GM12878 (cell line): ENCODE measurements at regions not wholly inside any gene's neighbourhood (a gene's known extent, or its start where the extent isn't known, plus 50 kb on each side); places are given as distances from the start of the nearest gene placed in this dataset.

Experiments used
- HDAC6 ChIP-seq: fragments of 200-600 bp; sonication (generic); IDR thresholded peaks from one replicate; pipeline ENCODE4 v1.8.0; 2017; ENCODE audit warnings: antibody characterized with exemption; ENCODE audit not compliant: unreplicated experiment
- TF ChIP-seq, protein P1 (sequence below), 3 experiments: IDR thresholded peaks in 2 of 3; conservative IDR thresholded peaks in 1 of 3; 2 replicates each; pipeline ENCODE4 v1.5.1; 2011; ENCODE audit warnings: low read depth in 3 of 3, low read length in 3 of 3, mild to moderate bottlenecking in 3 of 3, control low read depth in 2 of 3, moderate library complexity in 2 of 3, inconsistent platforms in 1 of 3, mixed read lengths in 1 of 3; ENCODE audit not compliant: control insufficient read depth in 2 of 3, insufficient read depth in 1 of 3; ENCODE audit errors: extremely low read depth in 1 of 3
- TF ChIP-seq, protein P2 (sequence below): fragments of 450-650 bp; formaldehyde crosslinking; IDR thresholded peaks from 2 replicates; pipeline ENCODE4 v1.4.0; 2022; ENCODE audit warnings: mild to moderate bottlenecking, moderate library complexity

DNA sequence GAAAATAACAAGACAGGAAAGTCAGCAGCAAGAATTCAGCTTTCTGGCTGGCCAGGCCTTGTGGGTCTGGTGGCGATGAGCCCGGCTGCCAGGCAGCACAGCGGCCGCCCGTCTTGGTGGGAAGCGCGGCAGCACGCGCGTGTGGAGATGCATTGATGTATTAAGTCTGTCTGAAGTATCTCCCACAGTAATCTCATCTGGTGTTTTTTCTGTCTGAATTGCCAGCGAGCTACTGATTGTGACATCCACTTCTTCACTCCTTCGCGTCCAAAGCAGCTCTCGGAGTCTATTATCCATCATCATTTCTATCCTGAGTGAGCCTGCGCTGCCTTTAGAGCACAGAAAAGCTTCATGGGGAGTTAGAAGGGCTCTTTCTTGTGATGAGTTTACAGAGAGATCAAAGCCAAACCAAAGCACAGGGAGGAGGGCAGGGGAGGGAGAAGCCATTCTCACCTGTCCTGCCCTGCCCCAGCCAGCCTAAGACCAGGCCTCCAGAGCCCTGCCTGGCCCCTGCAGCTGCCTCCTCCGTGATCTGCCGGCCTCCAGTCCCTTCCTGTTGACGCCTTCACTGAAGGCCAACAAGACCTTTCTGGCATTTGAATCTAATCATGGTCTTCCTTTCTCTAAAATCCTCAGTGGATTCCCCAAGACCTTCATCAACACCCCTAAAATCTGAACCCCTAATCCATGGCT, 1419.0 kb downstream of the TBC1D22A start:
- TF ChIP-seq, protein P1, sequence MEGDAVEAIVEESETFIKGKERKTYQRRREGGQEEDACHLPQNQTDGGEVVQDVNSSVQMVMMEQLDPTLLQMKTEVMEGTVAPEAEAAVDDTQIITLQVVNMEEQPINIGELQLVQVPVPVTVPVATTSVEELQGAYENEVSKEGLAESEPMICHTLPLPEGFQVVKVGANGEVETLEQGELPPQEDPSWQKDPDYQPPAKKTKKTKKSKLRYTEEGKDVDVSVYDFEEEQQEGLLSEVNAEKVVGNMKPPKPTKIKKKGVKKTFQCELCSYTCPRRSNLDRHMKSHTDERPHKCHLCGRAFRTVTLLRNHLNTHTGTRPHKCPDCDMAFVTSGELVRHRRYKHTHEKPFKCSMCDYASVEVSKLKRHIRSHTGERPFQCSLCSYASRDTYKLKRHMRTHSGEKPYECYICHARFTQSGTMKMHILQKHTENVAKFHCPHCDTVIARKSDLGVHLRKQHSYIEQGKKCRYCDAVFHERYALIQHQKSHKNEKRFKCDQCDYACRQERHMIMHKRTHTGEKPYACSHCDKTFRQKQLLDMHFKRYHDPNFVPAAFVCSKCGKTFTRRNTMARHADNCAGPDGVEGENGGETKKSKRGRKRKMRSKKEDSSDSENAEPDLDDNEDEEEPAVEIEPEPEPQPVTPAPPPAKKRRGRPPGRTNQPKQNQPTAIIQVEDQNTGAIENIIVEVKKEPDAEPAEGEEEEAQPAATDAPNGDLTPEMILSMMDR (IDR thresholded peaks at IDR 0.05 in 2 of 3, conservative IDR thresholded peaks at IDR 0.05 in 1 of 3; ENCODE audit: control insufficient read depth in 2 of 3, extremely low read depth in 1 of 3, insufficient read depth in 1 of 3, low read depth in 3 of 3, low read length in 3 of 3) = no peak
- TF ChIP-seq, protein P2, sequence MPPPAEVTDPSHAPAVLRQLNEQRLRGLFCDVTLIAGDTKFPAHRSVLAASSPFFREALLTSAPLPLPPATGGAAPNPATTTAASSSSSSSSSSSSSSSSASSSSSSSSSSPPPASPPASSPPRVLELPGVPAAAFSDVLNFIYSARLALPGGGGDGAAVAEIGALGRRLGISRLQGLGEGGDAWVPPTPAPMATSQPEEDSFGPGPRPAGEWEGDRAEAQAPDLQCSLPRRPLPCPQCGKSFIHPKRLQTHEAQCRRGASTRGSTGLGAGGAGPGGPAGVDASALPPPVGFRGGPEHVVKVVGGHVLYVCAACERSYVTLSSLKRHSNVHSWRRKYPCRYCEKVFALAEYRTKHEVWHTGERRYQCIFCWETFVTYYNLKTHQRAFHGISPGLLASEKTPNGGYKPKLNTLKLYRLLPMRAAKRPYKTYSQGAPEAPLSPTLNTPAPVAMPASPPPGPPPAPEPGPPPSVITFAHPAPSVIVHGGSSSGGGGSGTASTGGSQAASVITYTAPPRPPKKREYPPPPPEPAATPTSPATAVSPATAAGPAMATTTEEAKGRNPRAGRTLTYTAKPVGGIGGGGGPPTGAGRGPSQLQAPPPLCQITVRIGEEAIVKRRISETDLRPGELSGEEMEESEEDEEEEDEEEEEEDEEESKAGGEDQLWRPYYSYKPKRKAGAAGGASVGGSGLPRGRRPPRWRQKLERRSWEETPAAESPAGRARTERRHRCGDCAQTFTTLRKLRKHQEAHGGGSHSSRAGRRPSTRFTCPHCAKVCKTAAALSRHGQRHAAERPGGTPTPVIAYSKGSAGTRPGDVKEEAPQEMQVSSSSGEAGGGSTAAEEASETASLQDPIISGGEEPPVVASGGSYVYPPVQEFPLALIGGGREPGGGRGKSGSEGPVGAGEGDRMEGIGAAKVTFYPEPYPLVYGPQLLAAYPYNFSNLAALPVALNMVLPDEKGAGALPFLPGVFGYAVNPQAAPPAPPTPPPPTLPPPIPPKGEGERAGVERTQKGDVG (CRISPR knock-in tag) = no peak
- no peak for TF ChIP-seq HDAC6
